Keratinocyte (primary cell): ENCODE measurements at regions not wholly inside any gene's neighbourhood (a gene's known extent, or its start where the extent isn't known, plus 50 kb on each side); places are given as distances from the start of the nearest gene placed in this dataset.

Source experiments
- CTCF ChIP-seq, 3 experiments: IDR thresholded peaks in 1 of 3; conservative IDR thresholded peaks in 1 of 3; optimal IDR thresholded peaks in 1 of 3; 2 replicates in 2 of 3; 3 replicates in 1 of 3; pipeline versions ENCODE3 to v1.5.1; 2011; ENCODE audit warnings: low read length in 3 of 3, mild to moderate bottlenecking in 3 of 3, moderate library complexity in 2 of 3, control low read depth in 1 of 3, inconsistent platforms in 1 of 3; ENCODE audit not compliant: insufficient read depth in 2 of 3; ENCODE audit errors: extremely low read depth in 1 of 3
- EZH2 ChIP-seq: IDR thresholded peaks from one replicate; pipeline ENCODE4 v1.6.1; 2012; ENCODE audit warnings: inconsistent platforms, mild to moderate bottlenecking, low read length, moderate library complexity

DNA sequence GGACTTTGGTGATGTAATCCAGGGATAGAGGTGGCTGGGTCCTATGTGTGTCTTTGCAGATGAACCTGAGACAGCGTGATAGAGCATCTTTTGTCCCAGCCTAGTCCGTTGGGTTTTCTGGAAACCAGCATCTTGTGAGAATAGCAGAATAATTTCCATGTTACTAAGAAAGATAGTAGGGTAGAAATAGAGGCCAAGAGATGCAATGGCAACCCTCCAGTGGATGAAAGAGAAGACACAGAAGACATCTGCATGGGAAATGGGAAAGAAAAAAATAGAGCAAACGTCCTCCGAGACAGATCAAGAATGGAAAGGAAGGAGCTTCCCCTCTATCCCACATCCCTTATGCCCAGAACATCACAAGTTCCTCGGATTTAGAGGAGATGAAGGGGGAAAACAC lies 409.3 kb upstream of the TMEM132C start:
- TF ChIP-seq CTCF (optimal IDR thresholded peaks at IDR 0.05 in 1 of 3, IDR thresholded peaks at IDR 0.05 in 1 of 3, conservative IDR thresholded peaks at IDR 0.05 in 1 of 3; ENCODE audit: extremely low read depth in 1 of 3, insufficient read depth in 2 of 3, low read length in 3 of 3) (no peak), EZH2 (no peak)
